HepG2 (cell line): ENCODE measurements at regions not wholly inside any gene's neighbourhood (a gene's known extent, or its start where the extent isn't known, plus 50 kb on each side); places are given as distances from the start of the nearest gene placed in this dataset.

Experiments
- ATAC-seq: fragments of 200-7000 bp; cut with Tn5 transposase; 3 replicates; pipeline ENCODE4 v1.9.1; 2020; ENCODE audit warnings: mild to moderate bottlenecking, moderate library complexity
- BruUV-seq: library from RNA; stranded (reverse); fragments of 400-500 nt; replicated peaks from 2 replicates; lab custom pipeline; 2021; lab: Mats Ljungman, UMichigan
- CTCF ChIA-PET: fragments of 300-600 bp; formaldehyde crosslinking; extraction: SDS; loops from one replicate; lab custom pipeline; 2021; ENCODE audit warnings: low total read pairs, inconsistent platforms, low intra/inter-chr PET ratio; lab: Yijun Ruan, JAX
- POLR2A ChIA-PET: fragments of 350-600 bp; sonication (Branson Sonifier 250); formaldehyde crosslinking; loops from one replicate; lab custom pipeline; 2020; ENCODE audit warnings: antibody characterized with exemption, inconsistent platforms; lab: Yijun Ruan, JAX
- DNase-seq: peaks from one replicate; pipeline ENCODE4 v3.0.0-alpha.2; 2015; ENCODE audit warnings: low spot score
- FAIRE-seq: peaks from 3 replicates; lab custom pipeline; 2011; peaks lifted over from hg19 to GRCh38; lab: Jason Lieb, UNC
- H2AFZ ChIP-seq: one replicate; pipeline ENCODE4 v1.6.1; 2011; ENCODE audit warnings: low read length, inconsistent platforms
- H3K27ac ChIP-seq: fragments of 300-600 bp; 3 replicates; pipeline ENCODE4 v1.8.0; 2011; ENCODE audit warnings: mixed run types, mild to moderate bottlenecking, mixed read lengths, low read length, inconsistent platforms; ENCODE audit not compliant: insufficient read depth; ENCODE audit errors: extremely low read length
- H3K27me3 ChIP-seq, 2 experiments: fragments of 200-600 bp in 1 of 2; 2 replicates in 1 of 2; 3 replicates in 1 of 2; pipeline versions ENCODE4 v1.6.0 to v1.8.0; 2011; ENCODE audit warnings: low read length in 2 of 2, mild to moderate bottlenecking in 2 of 2, moderate library complexity in 2 of 2, inconsistent platforms in 1 of 2; ENCODE audit not compliant: insufficient read depth in 2 of 2, control insufficient read depth in 1 of 2
- H3K36me3 ChIP-seq, 2 experiments: fragments of 200-600 bp in 1 of 2; replicated peaks in 1 of 2; 2 replicates in 1 of 2; 3 replicates in 1 of 2; pipeline versions ENCODE4 v1.5.1 to v1.8.0; 2011; ENCODE audit warnings: low read length in 2 of 2, inconsistent platforms in 1 of 2; ENCODE audit not compliant: insufficient read depth in 2 of 2, control insufficient read depth in 1 of 2
- H3K4me1 ChIP-seq: 2 replicates; pipeline ENCODE4 v1.5.1; 2012; ENCODE audit warnings: low read length, inconsistent platforms; ENCODE audit not compliant: insufficient read depth
- H3K4me2 ChIP-seq: 2 replicates; pipeline ENCODE4 v1.6.0; 2011; ENCODE audit warnings: low read depth, low read length, inconsistent platforms
- H3K4me3 ChIP-seq, 3 experiments: fragments of 200-600 bp in 1 of 3; sonication (generic), shearing (Covaris generic) in 1 of 3; replicated peaks in 1 of 3; 2 replicates each; pipeline ENCODE4 v1.5.1; 2011 to 2016; ENCODE audit warnings: low read length in 3 of 3, inconsistent platforms in 2 of 3, low read depth in 2 of 3, mild to moderate bottlenecking in 2 of 3, control low read depth in 1 of 3, mixed read lengths in 1 of 3; ENCODE audit not compliant: insufficient read depth in 1 of 3
- H3K79me2 ChIP-seq: one replicate; pipeline ENCODE4 v1.6.1; 2011; ENCODE audit warnings: low read length, inconsistent platforms; ENCODE audit not compliant: insufficient read depth
- H3K9ac ChIP-seq: 2 replicates; pipeline ENCODE4 v1.6.0; 2011; ENCODE audit warnings: mild to moderate bottlenecking, low read depth, low read length, inconsistent platforms; ENCODE audit not compliant: insufficient read depth
- H3K9me3 ChIP-seq: 2 replicates; pipeline ENCODE4 v1.5.1; 2012; ENCODE audit warnings: mild to moderate bottlenecking, low read length
- H4K20me1 ChIP-seq: 2 replicates; pipeline ENCODE4 v1.6.0; 2011; ENCODE audit warnings: inconsistent platforms, mild to moderate bottlenecking, low read length, moderate library complexity; ENCODE audit not compliant: insufficient read depth
- RORA ChIP-seq: sonication (generic); formaldehyde crosslinking; IDR thresholded peaks from 2 replicates; pipeline ENCODE4 v1.5.0; 2020; ENCODE audit warnings: mild to moderate bottlenecking, missing genetic modification reagents, moderate library complexity
- SKI ChIP-seq: fragments of 450-650 bp; IDR thresholded peaks from one replicate; pipeline ENCODE4 v1.6.1; 2018; ENCODE audit warnings: mild to moderate bottlenecking; ENCODE audit not compliant: partially characterized antibody
- SP2 ChIP-seq: sonication (generic); formaldehyde crosslinking; IDR thresholded peaks from 2 replicates; pipeline ENCODE4 v1.5.1; 2020; ENCODE audit warnings: mild to moderate bottlenecking, missing genetic modification reagents
- TEAD3 ChIP-seq: optimal IDR thresholded peaks from 2 replicates; pipeline ENCODE3; 2016; ENCODE audit warnings: borderline replicate concordance
- ZFX ChIP-seq: sonication (generic); formaldehyde crosslinking; IDR thresholded peaks from 2 replicates; pipeline ENCODE4 v1.4.0; 2020; ENCODE audit warnings: mild to moderate bottlenecking, low read depth, missing genetic modification reagents, moderate library complexity
- ZMYM4 ChIP-seq: sonication (generic); formaldehyde crosslinking; IDR thresholded peaks from 2 replicates; pipeline ENCODE4 v1.8.1; 2023; ENCODE audit warnings: mild to moderate bottlenecking, missing genetic modification reagents
- ZNF274 ChIP-seq: sonication (generic); formaldehyde crosslinking; IDR thresholded peaks from 2 replicates; pipeline ENCODE4 v1.5.1; 2020; ENCODE audit warnings: mild to moderate bottlenecking, missing genetic modification reagents
- WGBS: methylation state at CpG from one replicate; pipeline ENCODE4 v1.1.6; 2017; ENCODE audit warnings: low lambda C conversion rate; 5-methylcytosine and 5-hydroxymethylcytosine counted together
- in situ Hi-C: cut with HindIII; loops from 2 replicates; pipeline ENCODE4 v1.10.0; 2017; ENCODE audit warnings: low pct_unique_long_range_greater_than_20kb; ENCODE audit not compliant: extremely low pct_ligation_motif_present
- intact Hi-C: fragments of 100-400 bp; cut with micrococcal nuclease; formaldehyde crosslinking; loops from one replicate; pipeline ENCODE4 v1.10.0; 2022; ENCODE audit not compliant: unreplicated experiment
- TF ChIP-seq, protein P1 (sequence below): sonication (generic); formaldehyde crosslinking; IDR thresholded peaks from 2 replicates; pipeline ENCODE4 v1.8.1; 2023; ENCODE audit warnings: mild to moderate bottlenecking, moderate library complexity, missing genetic modification reagents
- TF ChIP-seq, protein P2 (sequence below): sonication (generic); formaldehyde crosslinking; IDR thresholded peaks from 2 replicates; pipeline ENCODE4 v1.8.1; 2022; ENCODE audit warnings: low read depth, mild to moderate bottlenecking, missing genetic modification reagents
- TF ChIP-seq, protein P3 (sequence below): sonication (generic); formaldehyde crosslinking; IDR thresholded peaks from 2 replicates; pipeline ENCODE4 v1.4.0; 2020; ENCODE audit warnings: missing genetic modification reagents
- TF ChIP-seq, protein P4 (sequence below): sonication (generic); formaldehyde crosslinking; conservative IDR thresholded peaks from 2 replicates; pipeline ENCODE4 v1.4.0; 2020; ENCODE audit warnings: missing genetic modification reagents

DNA sequence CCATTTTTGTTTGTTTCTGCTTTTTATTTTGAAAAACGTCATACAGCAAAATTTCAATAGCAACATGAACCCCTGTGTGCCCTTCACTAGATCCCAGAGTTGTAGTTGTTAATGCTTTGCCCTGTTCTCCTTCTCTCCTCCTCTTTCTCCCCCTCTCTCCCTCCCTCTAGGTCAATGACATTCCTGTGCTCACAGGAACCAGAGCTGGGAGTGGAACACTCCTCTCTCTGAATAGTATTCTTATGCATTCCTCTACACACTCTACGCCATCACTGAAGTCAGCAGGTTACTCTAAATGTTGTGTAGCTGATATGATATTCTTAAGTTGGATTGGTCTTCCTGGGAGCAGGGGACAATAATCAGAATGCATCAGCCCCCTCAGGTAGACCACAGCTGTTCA lies 243.4 kb downstream of the SYK start:
- Histone ChIP-seq H3K4me2 (no peak overlapping the region), H4K20me1 (no peaks in the 10 kb centered on the region), H3K9ac (no peak overlapping the region), H2AFZ (no peak overlapping the region), H3K4me3 (no peak overlapping the region), H3K9me3 (no peaks in the 10 kb centered on the region), H3K27me3 (no peaks in the 10 kb centered on the region), H3K27ac (no peak overlapping the region), H3K36me3 (no peaks in the 10 kb centered on the region), H3K4me1 (peaks cover 48% of the 10 kb centered on the region), H3K79me2 (no peaks in the 10 kb centered on the region)
- CTCF ChIA-PET = no interaction called here
- POLR2A ChIA-PET = interaction anchor here (1.2 to 1.5 kb wide), 2 partner anchors 16 to 148 kb away, joined by 4 to 7 read pairs; no protein-coding TSS in a partner anchor
- ATAC-seq = peak; percentile 86
- peak; percentile 23 for DNase-seq
- TF ChIP-seq, protein P1, sequence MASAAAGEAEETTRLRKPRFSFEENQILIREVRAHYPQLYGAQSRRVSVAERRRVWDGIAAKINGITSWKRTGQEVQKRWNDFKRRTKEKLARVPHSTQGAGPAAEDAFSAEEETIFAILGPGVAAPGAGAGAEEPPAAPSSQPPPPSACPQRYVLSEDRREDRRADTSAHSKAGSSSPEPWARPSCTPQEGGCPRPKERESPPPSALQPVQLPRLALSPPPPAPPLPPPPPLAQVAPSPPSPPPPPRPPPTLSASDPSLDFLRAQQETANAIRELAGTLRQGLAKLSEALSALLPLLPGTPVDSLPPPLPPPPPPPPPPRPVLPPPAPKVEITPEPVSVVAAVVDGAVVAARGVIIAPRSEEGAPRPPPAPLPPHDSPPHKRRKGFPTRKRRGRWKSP (CRISPR knock-in tag) = no peak
- TF ChIP-seq TEAD3 (CRISPR knock-in tag) = peak; percentile 13
- no peak for TF ChIP-seq SP2 (CRISPR knock-in tag)
- in situ Hi-C loops (loop anchor here (10.0 kb wide), 1 partner anchor 150 kb away; no protein-coding TSS in a partner anchor), intact Hi-C loops (no loop called here)
- no peak for FAIRE-seq
- BruUV-seq = no TSS peak
- WGBS = 43% methylated on average over 2 of the region's 2 CpGs

DNA sequence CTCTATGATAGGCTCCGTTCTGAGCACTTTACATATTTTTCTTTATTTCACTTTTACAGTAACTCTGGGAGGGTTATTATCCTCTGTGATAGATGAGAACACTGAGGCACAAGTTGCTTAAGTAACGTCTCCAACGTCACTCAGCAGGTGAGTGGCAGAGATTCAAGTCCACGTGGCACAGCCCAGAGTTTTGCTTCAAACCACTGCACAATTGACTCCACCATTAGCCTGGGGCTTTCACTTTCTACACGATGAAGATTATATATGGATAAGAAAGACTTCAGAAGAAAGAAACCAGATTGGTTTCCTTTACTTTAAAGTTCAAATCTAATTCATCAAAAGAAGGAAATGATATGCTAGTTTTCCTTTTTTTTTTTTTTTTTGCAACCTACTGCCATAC lies 245.9 kb downstream of the SYK start:
- Histone ChIP-seq H3K9ac (no peak overlapping the region), H3K27me3 (no peaks in the 10 kb centered on the region), H4K20me1 (no peaks in the 10 kb centered on the region), H3K4me1 (peaks cover 50% of the 10 kb centered on the region), H3K36me3 (no peaks in the 10 kb centered on the region), H3K4me3 (no peak overlapping the region), H3K4me2 (no peak overlapping the region), H3K27ac (no peak overlapping the region), H3K79me2 (no peaks in the 10 kb centered on the region), H2AFZ (no peak overlapping the region), H3K9me3 (no peaks in the 10 kb centered on the region)
- DNase-seq (no peak), ATAC-seq (no peak), FAIRE-seq (no peak)
- ChIA-PET POLR2A (no interaction called here), CTCF (no interaction called here)
- intact Hi-C loops (no loop called here), in situ Hi-C loops (loop anchor here (10.0 kb wide), 1 partner anchor 147 kb away; no protein-coding TSS in a partner anchor)
- TF ChIP-seq SKI (no peak), ZFX (CRISPR knock-in tag) (no peak), RORA (CRISPR knock-in tag) (no peak), ZNF274 (CRISPR knock-in tag) (no peak), ZMYM4 (CRISPR knock-in tag) (no peak)
- TF ChIP-seq, protein P2, sequence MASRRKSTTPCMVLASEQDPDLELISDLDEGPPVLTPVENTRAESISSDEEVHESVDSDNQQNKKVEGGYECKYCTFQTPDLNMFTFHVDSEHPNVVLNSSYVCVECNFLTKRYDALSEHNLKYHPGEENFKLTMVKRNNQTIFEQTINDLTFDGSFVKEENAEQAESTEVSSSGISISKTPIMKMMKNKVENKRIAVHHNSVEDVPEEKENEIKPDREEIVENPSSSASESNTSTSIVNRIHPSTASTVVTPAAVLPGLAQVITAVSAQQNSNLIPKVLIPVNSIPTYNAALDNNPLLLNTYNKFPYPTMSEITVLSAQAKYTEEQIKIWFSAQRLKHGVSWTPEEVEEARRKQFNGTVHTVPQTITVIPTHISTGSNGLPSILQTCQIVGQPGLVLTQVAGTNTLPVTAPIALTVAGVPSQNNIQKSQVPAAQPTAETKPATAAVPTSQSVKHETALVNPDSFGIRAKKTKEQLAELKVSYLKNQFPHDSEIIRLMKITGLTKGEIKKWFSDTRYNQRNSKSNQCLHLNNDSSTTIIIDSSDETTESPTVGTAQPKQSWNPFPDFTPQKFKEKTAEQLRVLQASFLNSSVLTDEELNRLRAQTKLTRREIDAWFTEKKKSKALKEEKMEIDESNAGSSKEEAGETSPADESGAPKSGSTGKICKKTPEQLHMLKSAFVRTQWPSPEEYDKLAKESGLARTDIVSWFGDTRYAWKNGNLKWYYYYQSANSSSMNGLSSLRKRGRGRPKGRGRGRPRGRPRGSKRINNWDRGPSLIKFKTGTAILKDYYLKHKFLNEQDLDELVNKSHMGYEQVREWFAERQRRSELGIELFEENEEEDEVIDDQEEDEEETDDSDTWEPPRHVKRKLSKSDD (CRISPR knock-in tag) = no peak
- TF ChIP-seq, protein P3, sequence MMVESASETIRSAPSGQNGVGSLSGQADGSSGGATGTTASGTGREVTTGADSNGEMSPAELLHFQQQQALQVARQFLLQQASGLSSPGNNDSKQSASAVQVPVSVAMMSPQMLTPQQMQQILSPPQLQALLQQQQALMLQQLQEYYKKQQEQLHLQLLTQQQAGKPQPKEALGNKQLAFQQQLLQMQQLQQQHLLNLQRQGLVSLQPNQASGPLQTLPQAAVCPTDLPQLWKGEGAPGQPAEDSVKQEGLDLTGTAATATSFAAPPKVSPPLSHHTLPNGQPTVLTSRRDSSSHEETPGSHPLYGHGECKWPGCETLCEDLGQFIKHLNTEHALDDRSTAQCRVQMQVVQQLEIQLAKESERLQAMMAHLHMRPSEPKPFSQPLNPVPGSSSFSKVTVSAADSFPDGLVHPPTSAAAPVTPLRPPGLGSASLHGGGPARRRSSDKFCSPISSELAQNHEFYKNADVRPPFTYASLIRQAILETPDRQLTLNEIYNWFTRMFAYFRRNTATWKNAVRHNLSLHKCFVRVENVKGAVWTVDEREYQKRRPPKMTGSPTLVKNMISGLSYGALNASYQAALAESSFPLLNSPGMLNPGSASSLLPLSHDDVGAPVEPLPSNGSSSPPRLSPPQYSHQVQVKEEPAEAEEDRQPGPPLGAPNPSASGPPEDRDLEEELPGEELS (CRISPR knock-in tag) = no peak
- TF ChIP-seq, protein P4, sequence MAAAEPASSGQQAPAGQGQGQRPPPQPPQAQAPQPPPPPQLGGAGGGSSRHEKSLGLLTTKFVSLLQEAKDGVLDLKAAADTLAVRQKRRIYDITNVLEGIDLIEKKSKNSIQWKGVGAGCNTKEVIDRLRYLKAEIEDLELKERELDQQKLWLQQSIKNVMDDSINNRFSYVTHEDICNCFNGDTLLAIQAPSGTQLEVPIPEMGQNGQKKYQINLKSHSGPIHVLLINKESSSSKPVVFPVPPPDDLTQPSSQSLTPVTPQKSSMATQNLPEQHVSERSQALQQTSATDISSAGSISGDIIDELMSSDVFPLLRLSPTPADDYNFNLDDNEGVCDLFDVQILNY (CRISPR knock-in tag) = no peak
- no TSS peak for BruUV-seq
- WGBS = 92% methylated on average over 5 of the region's 5 CpGs
